HG03521 (cell line): ENCODE measurements at regions not wholly inside any gene's neighbourhood (a gene's known extent, or its start where the extent isn't known, plus 50 kb on each side); places are given as distances from the start of the nearest gene placed in this dataset.
A peak's percentile ranks its signal among the peaks of the same experiment; 100 is the strongest.

Source experiments
- ATAC-seq: cut with Tn5 transposase; IDR thresholded peaks from one replicate; pipeline ENCODE4 v1.9.1; 2021; ENCODE audit warnings: mild to moderate bottlenecking, moderate library complexity; ENCODE audit not compliant: unreplicated experiment

DNA sequence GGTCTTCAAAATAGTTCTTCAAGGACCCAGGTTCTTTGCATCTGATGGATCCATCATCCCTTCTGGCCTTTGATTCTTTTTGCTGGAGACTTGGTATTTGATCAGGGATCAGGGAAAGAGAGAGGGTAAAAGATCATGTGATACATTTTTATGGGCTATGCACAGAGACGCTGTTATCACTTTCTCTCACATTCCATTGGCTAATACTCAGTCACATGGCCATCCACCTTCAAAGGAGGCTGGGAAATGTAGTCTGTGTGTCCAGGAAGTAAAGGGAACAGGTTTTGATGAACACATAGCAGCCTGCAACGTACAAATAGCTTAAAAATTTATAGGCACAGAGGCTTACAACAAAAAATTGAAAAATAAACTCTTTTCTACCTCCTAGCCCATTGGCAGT is 629.6 kb upstream of the FANCL start:
- ATAC-seq: peak; percentile 67

GRCh38 chr2:58866946-58867345 is 625.8 kb upstream of the FANCL start:
- ATAC-seq: no peak

DNA sequence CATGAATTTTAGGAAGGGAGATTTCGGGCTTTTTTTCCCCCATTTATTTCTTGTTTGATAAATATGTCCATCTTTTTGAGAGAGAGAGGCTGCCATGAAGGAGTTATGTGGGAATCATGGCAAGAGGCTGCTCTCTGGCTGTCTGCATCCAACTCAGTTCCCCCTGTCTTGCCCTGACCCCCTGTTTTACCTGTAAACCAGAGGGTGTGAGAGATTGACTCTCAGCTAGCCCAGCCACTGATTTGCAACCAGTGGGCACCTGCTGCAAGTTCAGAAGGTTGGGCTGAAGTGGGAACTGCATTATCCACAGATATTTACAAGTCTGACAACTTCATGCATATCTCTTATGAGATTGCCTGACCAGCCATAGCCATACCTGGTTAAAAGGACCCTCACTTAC is 625.4 kb upstream of the FANCL start:
- no peak for ATAC-seq

DNA sequence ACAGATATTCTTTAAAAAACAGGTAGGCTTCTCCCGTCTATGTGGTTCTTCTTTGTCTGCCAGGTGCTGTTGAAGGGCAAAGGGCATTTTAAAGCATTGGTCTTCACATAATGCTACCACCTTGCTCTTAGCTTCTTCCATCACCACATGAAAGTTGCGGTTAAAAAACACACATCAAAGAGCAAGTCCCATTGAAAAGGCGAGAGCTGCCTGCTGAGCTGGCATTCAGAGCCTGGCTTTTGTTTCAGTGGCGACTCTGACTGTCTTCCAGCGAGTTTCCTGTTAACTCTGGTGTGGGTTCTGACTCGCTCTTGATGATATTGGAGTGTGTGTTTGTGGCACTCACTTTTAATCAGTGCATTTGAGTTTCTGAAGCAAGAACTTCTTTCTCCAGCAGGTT is 624.9 kb upstream of the FANCL start:
- ATAC-seq: no peak

DNA sequence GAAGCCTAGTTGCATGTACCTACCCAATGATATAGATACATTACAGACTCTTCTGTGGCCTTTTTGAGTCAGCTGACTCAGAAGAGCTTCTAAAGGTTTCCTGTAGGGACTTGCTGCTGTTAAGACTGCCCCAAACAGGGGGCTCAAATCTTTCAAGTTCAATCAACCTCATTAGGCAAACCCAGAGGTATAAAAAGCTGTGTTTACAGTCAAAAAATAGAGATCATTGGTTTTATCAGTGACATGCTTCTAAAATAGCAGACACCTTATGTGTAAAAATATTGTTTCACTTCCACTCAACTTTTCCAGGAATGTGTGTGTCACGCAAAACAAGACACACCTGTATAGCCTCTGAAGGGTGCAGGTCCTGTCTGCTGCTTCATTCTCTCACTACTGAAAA is 624.3 kb upstream of the FANCL start:
- no peak for ATAC-seq

GRCh38 chr2:58862244-58862643 is 621.1 kb upstream of the FANCL start:
- no peak for ATAC-seq

GRCh38 chr2:58860586-58860985 is 619.5 kb upstream of the FANCL start:
- no peak for ATAC-seq

DNA sequence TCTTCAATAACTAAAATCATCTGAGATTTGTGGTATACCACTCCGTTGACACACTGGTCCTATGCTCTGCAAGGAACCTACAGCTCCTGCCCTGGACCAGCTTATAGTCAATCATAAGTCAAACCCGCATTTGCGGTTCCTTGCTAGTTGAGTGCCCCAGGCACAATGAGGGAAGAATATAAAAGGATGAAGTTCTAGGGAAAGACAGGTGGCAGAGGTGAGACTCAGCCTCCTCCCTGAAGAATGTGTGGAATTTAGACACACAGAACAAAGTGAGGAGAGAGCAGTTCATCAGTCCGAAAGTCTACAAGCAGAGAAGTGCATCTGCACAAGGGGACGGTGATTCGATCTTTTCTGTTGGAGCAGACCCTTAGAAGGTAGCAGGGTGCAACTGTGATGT is 615.0 kb upstream of the FANCL start:
- no peak for ATAC-seq

DNA sequence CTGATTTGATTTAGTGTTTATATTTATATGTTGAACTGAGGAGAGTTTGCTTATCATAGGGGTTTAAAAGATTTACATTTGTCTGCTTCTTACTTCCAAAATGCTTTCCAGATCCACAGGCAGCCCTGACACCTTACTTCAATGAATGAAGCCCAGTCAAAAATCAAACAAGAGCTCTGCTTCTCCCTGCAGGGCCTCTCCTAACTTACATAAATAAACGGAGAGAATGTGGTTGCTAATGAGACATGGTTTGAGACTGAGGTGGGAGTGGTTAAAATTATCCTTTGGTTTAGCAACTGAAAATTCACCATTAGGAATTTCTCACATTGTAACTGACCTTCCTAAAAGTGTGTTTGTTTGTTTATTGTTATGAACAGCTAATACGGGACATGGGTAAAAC is 612.3 kb upstream of the FANCL start:
- no peak for ATAC-seq

GRCh38 chr2:58852905-58853304 is 611.8 kb upstream of the FANCL start:
- ATAC-seq: no peak

DNA sequence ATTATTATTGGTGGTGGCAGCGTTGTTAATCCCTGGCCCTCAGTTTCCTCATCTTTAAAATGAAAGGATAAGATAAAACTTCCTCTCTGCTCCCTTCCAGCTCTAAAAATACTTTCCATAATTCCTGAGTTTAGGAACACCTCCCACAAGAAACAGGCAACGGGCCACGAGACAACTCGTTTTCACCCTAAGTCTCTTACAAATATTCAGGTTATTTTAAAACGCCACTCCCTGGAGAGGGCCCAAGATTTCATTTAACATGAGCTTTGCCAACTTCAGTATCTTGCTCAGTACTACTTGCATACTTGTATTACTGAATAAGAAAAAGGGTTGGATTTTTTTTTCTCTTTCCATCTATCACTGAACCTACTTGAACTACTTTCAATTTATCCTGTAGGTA is 611.1 kb upstream of the FANCL start:
- no peak for ATAC-seq

DNA sequence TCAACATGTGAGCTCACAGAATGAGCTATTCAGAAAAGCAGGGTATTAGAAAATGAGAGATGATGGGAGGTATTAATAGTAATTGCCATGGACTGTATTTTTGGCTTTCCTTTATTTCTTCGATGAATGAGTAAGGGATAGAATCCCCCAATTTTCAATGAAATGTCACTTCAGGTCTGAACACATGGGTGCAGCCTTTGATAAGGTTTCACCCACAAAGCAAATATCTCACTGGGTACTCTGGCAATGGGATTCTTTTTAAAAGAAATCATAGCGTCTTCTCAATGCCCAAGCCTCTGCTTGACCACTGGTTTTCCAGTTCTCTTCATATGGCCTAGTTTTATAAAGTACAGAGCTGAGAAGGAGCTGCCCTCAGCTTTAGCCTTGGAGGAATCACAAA is 610.5 kb upstream of the FANCL start:
- ATAC-seq: no peak

DNA sequence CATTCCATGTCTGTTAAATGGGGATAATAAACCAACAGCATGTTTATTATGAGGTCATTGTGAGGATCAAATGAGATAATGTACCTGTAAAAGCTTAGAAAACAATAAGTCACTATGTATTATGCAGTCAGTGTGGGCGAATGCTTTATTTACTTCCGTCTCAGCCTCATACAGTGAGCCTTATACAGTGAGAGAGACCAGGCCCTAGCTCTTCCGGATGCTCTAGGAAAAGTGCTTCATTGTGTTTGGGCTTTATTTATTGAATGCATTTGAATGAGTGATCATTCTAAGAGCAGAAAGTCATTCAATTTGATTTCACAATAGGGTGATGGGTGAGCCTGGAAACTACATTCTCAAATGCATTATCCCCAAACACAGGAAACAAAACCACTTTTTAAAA is 603.9 kb upstream of the FANCL start:
- ATAC-seq: no peak

GRCh38 chr2:58842501-58843155 is 601.5 kb upstream of the FANCL start:
- no peak for ATAC-seq

DNA sequence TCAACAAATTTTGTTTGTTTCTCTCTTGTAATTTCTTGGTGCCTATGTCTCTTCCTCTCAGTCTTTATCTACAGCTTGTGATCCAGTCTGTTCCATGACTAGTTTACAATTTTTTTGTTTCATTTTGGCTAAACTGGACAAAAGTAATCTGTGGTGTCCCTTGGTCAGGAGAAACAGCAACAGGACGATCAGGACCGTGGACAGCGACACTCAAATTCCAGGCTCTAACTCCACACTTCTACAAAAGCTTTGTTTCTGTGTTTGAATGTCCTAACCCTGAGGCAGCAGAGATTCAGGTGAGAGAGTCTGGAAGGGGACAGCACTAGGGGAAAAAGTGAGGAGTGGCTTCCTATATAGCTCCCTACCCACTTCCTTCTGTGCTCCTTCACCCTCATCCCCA is 593.3 kb upstream of the FANCL start:
- ATAC-seq: no peak

DNA sequence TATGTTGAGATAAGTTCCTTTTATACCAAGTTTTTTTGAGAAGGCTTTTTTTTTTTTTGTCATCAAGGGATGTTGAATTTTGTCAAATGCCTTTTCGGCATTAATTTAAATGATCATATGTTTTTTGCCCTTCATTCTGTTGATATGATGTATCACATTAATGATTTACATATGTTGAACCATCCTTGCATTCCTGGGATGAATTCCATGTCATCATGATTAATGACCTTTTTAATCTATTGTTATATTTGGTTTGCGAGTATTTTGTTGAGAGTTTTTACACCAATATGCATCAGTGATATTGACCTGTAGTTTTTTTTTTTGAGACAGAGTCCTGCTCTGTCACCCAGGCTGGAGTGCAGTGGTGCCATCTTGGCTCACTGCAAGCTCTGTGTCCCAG is 585.7 kb upstream of the FANCL start:
- ATAC-seq: no peak

DNA sequence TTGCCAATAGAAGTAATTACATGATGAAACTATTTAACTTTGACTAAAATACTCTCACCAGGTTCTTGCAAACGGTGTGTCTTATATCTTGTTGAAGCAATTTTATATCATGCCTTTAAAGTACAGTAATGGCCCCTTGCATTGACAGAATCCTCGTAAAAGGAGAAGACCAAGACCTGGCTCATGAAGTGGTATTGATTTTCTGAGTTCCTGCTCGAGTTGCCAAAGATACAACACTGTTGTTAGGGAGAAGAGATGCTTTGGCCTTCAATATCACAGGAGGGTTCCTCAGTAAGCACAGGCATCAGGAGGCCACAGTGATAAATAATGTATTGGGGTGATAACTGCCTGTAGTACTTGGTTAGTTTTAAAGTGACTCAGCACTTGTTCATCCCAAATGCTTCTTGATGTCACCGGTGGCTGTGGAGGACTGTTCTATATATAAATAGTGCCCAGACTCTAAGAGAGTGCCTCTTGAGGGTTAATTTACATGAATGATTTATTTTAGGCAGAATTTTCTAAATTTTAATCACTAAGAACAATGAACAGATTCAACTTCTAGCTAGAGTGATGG is 571.7 kb upstream of the FANCL start:
- ATAC-seq: no peak

GRCh38 chr2:58805126-58805525 is 564.0 kb upstream of the FANCL start:
- ATAC-seq: no peak

- no peak for ATAC-seq
Observed at GRCh38 chr2:58803192-58803591, 562.1 kb upstream of the FANCL start.

GRCh38 chr2:58800881-58801280 is 559.8 kb upstream of the FANCL start:
- ATAC-seq: no peak

- no peak for ATAC-seq
Observed at GRCh38 chr2:58798676-58799208, 557.6 kb upstream of the FANCL start.

- no peak for ATAC-seq
Observed at GRCh38 chr2:58796239-58796910, 555.2 kb upstream of the FANCL start.
